ENCODE measurements at regions not wholly inside any gene's neighbourhood (a gene's known extent, or its start where the extent isn't known, plus 50 kb on each side); places are given as distances from the start of the nearest gene placed in this dataset.

DNA sequence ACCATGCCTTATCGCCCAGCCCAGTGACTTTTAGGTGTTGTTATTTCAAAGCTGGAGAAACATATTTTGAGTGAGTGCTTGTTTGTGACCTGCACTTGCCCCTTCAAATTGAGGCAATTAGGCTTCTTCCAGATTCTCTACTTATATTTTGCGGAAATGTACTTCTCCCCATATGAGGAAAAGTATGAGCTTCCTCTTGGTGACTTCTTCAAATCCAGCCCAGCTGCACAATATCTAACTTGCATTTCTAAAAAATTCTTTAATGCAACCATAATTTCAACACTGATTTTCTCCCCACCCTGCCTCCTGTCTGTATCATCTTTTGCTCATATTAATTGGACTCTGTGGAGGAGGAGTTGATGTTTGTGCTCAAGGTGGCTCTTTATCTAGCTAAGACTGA is 391.2 kb upstream of the POU3F3 start:
- ATAC-seq (ENCODE audit: insufficient number of reproducible peaks, low FRiP score, low read depth), result no peak
- no peaks in the 10 kb centered on the region for H3K9me3 ChIP-seq

GRCh38 chr2:104465981-104466380 is 387.9 kb upstream of the POU3F3 start:
- H3K27ac ChIP-seq, result no peak overlapping the region
- no peak for DNase-seq (ENCODE audit: low spot score)
- H3K9me3 ChIP-seq, result no peaks in the 10 kb centered on the region
- no peaks in the 10 kb centered on the region for H3K4me1 ChIP-seq (ENCODE audit: control insufficient read depth in 1 of 2, low read depth in 2 of 2)
- H3K27me3 ChIP-seq (replicated peaks; ENCODE audit: insufficient read depth), result no peaks in the 10 kb centered on the region
- no peak for ATAC-seq (ENCODE audit: insufficient number of reproducible peaks, low FRiP score, low read depth)
- TF ChIP-seq, protein P1, sequence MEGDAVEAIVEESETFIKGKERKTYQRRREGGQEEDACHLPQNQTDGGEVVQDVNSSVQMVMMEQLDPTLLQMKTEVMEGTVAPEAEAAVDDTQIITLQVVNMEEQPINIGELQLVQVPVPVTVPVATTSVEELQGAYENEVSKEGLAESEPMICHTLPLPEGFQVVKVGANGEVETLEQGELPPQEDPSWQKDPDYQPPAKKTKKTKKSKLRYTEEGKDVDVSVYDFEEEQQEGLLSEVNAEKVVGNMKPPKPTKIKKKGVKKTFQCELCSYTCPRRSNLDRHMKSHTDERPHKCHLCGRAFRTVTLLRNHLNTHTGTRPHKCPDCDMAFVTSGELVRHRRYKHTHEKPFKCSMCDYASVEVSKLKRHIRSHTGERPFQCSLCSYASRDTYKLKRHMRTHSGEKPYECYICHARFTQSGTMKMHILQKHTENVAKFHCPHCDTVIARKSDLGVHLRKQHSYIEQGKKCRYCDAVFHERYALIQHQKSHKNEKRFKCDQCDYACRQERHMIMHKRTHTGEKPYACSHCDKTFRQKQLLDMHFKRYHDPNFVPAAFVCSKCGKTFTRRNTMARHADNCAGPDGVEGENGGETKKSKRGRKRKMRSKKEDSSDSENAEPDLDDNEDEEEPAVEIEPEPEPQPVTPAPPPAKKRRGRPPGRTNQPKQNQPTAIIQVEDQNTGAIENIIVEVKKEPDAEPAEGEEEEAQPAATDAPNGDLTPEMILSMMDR (IDR thresholded peaks at IDR 0.05), result no peak
- H3K4me3 ChIP-seq, result no peak overlapping the region
- H3K36me3 ChIP-seq, result no peaks in the 10 kb centered on the region

More for the DNA sequence above, 391.2 kb upstream of the POU3F3 start:
- Histone ChIP-seq H3K36me3 (no peaks in the 10 kb centered on the region), H3K4me3 (no peak overlapping the region), H3K27me3 (replicated peaks; ENCODE audit: insufficient read depth) (no peaks in the 10 kb centered on the region), H3K4me1 (ENCODE audit: control insufficient read depth in 1 of 2, low read depth in 2 of 2) (no peaks in the 10 kb centered on the region), H3K27ac (no peak overlapping the region)
- TF ChIP-seq, protein P1 (IDR thresholded peaks at IDR 0.05), result no peak
- no peak for DNase-seq (ENCODE audit: low spot score)

- no peaks in the 10 kb centered on the region for H3K36me3 ChIP-seq
- no peaks in the 10 kb centered on the region for H3K4me1 ChIP-seq (ENCODE audit: control insufficient read depth in 1 of 2, low read depth in 2 of 2)
- DNase-seq (ENCODE audit: low spot score) (no peak), ATAC-seq (ENCODE audit: insufficient number of reproducible peaks, low FRiP score, low read depth) (no peak)
- H3K27ac ChIP-seq, result no peak overlapping the region
- H3K27me3 ChIP-seq (replicated peaks; ENCODE audit: insufficient read depth), result no peaks in the 10 kb centered on the region
- H3K4me3 ChIP-seq, result no peak overlapping the region
- TF ChIP-seq, protein P1 (IDR thresholded peaks at IDR 0.05), result no peak
- no peaks in the 10 kb centered on the region for H3K9me3 ChIP-seq
Observed at GRCh38 chr2:104468846-104469245, 385.1 kb upstream of the POU3F3 start.

- H3K9me3 ChIP-seq, result no peaks in the 10 kb centered on the region
- H3K27me3 ChIP-seq (replicated peaks; ENCODE audit: insufficient read depth), result no peaks in the 10 kb centered on the region
- H3K36me3 ChIP-seq, result no peaks in the 10 kb centered on the region
- no peak overlapping the region for H3K27ac ChIP-seq
- ATAC-seq (ENCODE audit: insufficient number of reproducible peaks, low FRiP score, low read depth) (no peak), DNase-seq (ENCODE audit: low spot score) (no peak)
- TF ChIP-seq, protein P1 (IDR thresholded peaks at IDR 0.05), result no peak
- H3K4me3 ChIP-seq, result no peak overlapping the region
- H3K4me1 ChIP-seq (ENCODE audit: control insufficient read depth in 1 of 2, low read depth in 2 of 2), result no peaks in the 10 kb centered on the region
Observed at GRCh38 chr2:104472076-104472475, 381.8 kb upstream of the POU3F3 start.

- H3K9me3 ChIP-seq, result no peaks in the 10 kb centered on the region
- H3K36me3 ChIP-seq, result no peaks in the 10 kb centered on the region
- DNase-seq (ENCODE audit: low spot score) (no peak), ATAC-seq (ENCODE audit: insufficient number of reproducible peaks, low FRiP score, low read depth) (no peak)
- TF ChIP-seq, protein P1 (IDR thresholded peaks at IDR 0.05), result no peak
- H3K27me3 ChIP-seq (replicated peaks; ENCODE audit: insufficient read depth), result no peaks in the 10 kb centered on the region
- H3K27ac ChIP-seq, result no peak overlapping the region
- no peaks in the 10 kb centered on the region for H3K4me1 ChIP-seq (ENCODE audit: control insufficient read depth in 1 of 2, low read depth in 2 of 2)
- H3K4me3 ChIP-seq, result no peak overlapping the region
Observed at GRCh38 chr2:104473546-104473945, 380.4 kb upstream of the POU3F3 start.

All from thoracic aorta (tissue), 2 donors.